Peyer's patch (tissue), 4 donors: ENCODE measurements at regions not wholly inside any gene's neighbourhood (a gene's known extent, or its start where the extent isn't known, plus 50 kb on each side); places are given as distances from the start of the nearest gene placed in this dataset.
A peak's percentile ranks its signal among the peaks of the same experiment; 100 is the strongest.

Experiments
- POLR2A ChIP-seq, 2 donors: fragments of 450-650 bp; IDR thresholded peaks; one replicate each; pipeline ENCODE4 v1.5.1; 2017; ENCODE audit warnings: antibody characterized with exemption in 2 of 2, mild to moderate bottlenecking in 2 of 2, moderate library complexity in 2 of 2
- TF ChIP-seq, protein P1 (sequence below), 6 experiments: fragments of 450-650 bp in 4 of 6; fragments of 200-600 bp in 2 of 6; sonication (generic) in 1 of 6; IDR thresholded peaks; one replicate each; pipeline ENCODE4 v1.5.1; 2017 to 2019; ENCODE audit warnings: antibody characterized with exemption in 6 of 6, mild to moderate bottlenecking in 3 of 6, moderate library complexity in 1 of 6

DNA sequence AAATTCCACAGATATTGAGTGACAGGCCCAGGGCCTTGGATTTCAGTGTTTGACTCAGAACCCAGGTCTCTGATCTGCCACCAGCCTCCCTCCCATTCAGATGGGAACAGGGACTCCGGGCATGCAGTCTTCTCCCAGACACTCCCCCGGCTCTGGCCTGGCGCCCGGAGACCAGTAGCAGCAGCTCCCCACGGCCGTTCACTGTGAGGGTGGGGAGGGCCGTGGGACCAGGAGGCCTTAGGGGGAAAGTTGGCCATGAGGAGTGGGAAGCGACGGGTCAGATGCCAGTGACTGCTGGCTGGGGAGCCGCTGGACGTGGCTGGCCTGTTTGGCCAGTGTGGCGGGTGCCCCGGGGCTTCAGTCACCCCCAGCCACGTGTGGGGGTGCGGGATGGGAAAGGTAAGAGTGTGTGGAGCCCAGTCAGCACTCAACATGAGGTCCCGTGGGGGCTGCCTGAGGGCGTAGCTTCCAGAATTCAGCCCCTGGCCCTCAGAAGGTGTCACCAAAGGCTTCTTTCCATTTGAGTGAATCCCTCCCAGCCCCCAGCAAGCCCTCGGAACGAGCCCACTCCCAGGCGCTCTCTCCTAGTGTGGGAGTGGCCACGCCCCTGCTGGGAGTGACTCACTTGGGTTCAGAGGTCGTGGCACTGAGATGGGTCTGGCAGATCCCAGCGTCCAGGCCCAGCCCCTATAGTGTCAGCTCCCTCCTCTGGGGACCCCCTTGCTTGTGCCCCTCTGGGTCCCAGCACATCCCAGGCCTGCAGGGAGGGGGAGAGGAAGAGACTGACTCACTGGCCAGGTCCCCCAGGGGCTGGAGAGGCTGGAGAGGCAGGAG, 309.4 kb downstream of the SEC14L1 start:
- TF ChIP-seq, protein P1, sequence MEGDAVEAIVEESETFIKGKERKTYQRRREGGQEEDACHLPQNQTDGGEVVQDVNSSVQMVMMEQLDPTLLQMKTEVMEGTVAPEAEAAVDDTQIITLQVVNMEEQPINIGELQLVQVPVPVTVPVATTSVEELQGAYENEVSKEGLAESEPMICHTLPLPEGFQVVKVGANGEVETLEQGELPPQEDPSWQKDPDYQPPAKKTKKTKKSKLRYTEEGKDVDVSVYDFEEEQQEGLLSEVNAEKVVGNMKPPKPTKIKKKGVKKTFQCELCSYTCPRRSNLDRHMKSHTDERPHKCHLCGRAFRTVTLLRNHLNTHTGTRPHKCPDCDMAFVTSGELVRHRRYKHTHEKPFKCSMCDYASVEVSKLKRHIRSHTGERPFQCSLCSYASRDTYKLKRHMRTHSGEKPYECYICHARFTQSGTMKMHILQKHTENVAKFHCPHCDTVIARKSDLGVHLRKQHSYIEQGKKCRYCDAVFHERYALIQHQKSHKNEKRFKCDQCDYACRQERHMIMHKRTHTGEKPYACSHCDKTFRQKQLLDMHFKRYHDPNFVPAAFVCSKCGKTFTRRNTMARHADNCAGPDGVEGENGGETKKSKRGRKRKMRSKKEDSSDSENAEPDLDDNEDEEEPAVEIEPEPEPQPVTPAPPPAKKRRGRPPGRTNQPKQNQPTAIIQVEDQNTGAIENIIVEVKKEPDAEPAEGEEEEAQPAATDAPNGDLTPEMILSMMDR (IDR thresholded peaks at IDR 0.05): no peak
- peak in 1 of 2 donors; percentile 48 for TF ChIP-seq POLR2A (IDR thresholded peaks at IDR 0.05)
